ENCODE measurements at regions not wholly inside any gene's neighbourhood (a gene's known extent, or its start where the extent isn't known, plus 50 kb on each side); places are given as distances from the start of the nearest gene placed in this dataset.

GRCh38 chr7:42735081-42735480 is 176.8 kb downstream of the C7orf25 start:
- no peaks in the 10 kb centered on the region for H3K9me3 ChIP-seq (ENCODE audit: low read length)
- no peaks in the 10 kb centered on the region for H3K79me2 ChIP-seq (replicated peaks; ENCODE audit: insufficient read depth, low read length)
- no peak overlapping the region for H3K9ac ChIP-seq (ENCODE audit: low read length)
- H3K4me2 ChIP-seq (ENCODE audit: low read length) = no peak overlapping the region
- no peak overlapping the region for H2AFZ ChIP-seq (ENCODE audit: low read depth, low read length)
- TF ChIP-seq EP300 (conservative IDR thresholded peaks at IDR 0.05; ENCODE audit: poor library complexity, severe bottlenecking) (no peak), TAF1 (IDR thresholded peaks at IDR 0.05; ENCODE audit: low read depth) (no peak), RAD21 (conservative IDR thresholded peaks at IDR 0.05) (no peak), MXI1 (conservative IDR thresholded peaks at IDR 0.05; ENCODE audit: poor library complexity, severe bottlenecking) (no peak), POLR2AphosphoS5 (IDR thresholded peaks at IDR 0.05) (no peak), REST (IDR thresholded peaks at IDR 0.05; ENCODE audit: borderline replicate concordance) (no peak), CTCF (IDR thresholded peaks at IDR 0.05; ENCODE audit: poor library complexity, severe bottlenecking) (no peak), EZH2 (IDR thresholded peaks at IDR 0.05; ENCODE audit: borderline replicate concordance, insufficient read depth, low read length, poor library complexity, severe bottlenecking) (no peak), SMC3 (conservative IDR thresholded peaks at IDR 0.05; ENCODE audit: poor library complexity) (no peak)
- no peaks in the 10 kb centered on the region for H3K27me3 ChIP-seq (ENCODE audit: insufficient read depth, low read depth, low read length)
- H3F3A ChIP-seq (ENCODE audit: insufficient read depth, low read length, poor library complexity, severe bottlenecking) = no peaks in the 10 kb centered on the region
- no peaks in the 10 kb centered on the region for H3K36me3 ChIP-seq (ENCODE audit: insufficient read depth, low read length)
- H3K4me3 ChIP-seq (ENCODE audit: low read length) = no peak overlapping the region
- H3K27ac ChIP-seq (ENCODE audit: low read length) = no peak overlapping the region
- no peaks in the 10 kb centered on the region for H4K20me1 ChIP-seq (ENCODE audit: insufficient read depth)
- H3K9me2 ChIP-seq (ENCODE audit: insufficient read depth, low read length) = no peaks in the 10 kb centered on the region

- TF ChIP-seq TAF1 (IDR thresholded peaks at IDR 0.05; ENCODE audit: low read depth) (no peak), POLR2AphosphoS5 (IDR thresholded peaks at IDR 0.05) (no peak), EP300 (conservative IDR thresholded peaks at IDR 0.05; ENCODE audit: poor library complexity, severe bottlenecking) (no peak), EZH2 (IDR thresholded peaks at IDR 0.05; ENCODE audit: borderline replicate concordance, insufficient read depth, low read length, poor library complexity, severe bottlenecking) (no peak), RAD21 (conservative IDR thresholded peaks at IDR 0.05) (no peak), REST (IDR thresholded peaks at IDR 0.05; ENCODE audit: borderline replicate concordance) (no peak), SMC3 (conservative IDR thresholded peaks at IDR 0.05; ENCODE audit: poor library complexity) (no peak), CTCF (IDR thresholded peaks at IDR 0.05; ENCODE audit: poor library complexity, severe bottlenecking) (no peak), MXI1 (conservative IDR thresholded peaks at IDR 0.05; ENCODE audit: poor library complexity, severe bottlenecking) (no peak)
- H4K20me1 ChIP-seq (ENCODE audit: insufficient read depth) = no peaks in the 10 kb centered on the region
- H3K4me2 ChIP-seq (ENCODE audit: low read length) = no peak overlapping the region
- H3K27ac ChIP-seq (ENCODE audit: low read length) = no peak overlapping the region
- H3K27me3 ChIP-seq (ENCODE audit: insufficient read depth, low read depth, low read length) = no peaks in the 10 kb centered on the region
- H3K9me2 ChIP-seq (ENCODE audit: insufficient read depth, low read length) = no peaks in the 10 kb centered on the region
- no peaks in the 10 kb centered on the region for H3K36me3 ChIP-seq (ENCODE audit: insufficient read depth, low read length)
- H3K4me3 ChIP-seq (ENCODE audit: low read length) = no peak overlapping the region
- no peaks in the 10 kb centered on the region for H3K79me2 ChIP-seq (replicated peaks; ENCODE audit: insufficient read depth, low read length)
- H3K9ac ChIP-seq (ENCODE audit: low read length) = no peak overlapping the region
- no peaks in the 10 kb centered on the region for H3F3A ChIP-seq (ENCODE audit: insufficient read depth, low read length, poor library complexity, severe bottlenecking)
- no peaks in the 10 kb centered on the region for H3K9me3 ChIP-seq (ENCODE audit: low read length)
- H2AFZ ChIP-seq (ENCODE audit: low read depth, low read length) = no peak overlapping the region
Observed at GRCh38 chr7:42734568-42734967, 177.3 kb downstream of the C7orf25 start.

Data from neural cell (in vitro differentiated cells).